GM23338 (cell line): ENCODE measurements at regions not wholly inside any gene's neighbourhood (a gene's known extent, or its start where the extent isn't known, plus 50 kb on each side); places are given as distances from the start of the nearest gene placed in this dataset.

Experiments used
- ATAC-seq: fragments of 200-7000 bp; cut with Tn5 transposase; 3 replicates; pipeline ENCODE4 v1.9.1; 2020
- DNase-seq: peaks from one replicate; pipeline ENCODE4 v3.0.0-alpha.2; 2015; ENCODE audit warnings: low spot score
- H2AFZ ChIP-seq: fragments of 200-600 bp; sonication (generic); 2 replicates; pipeline ENCODE4 v1.8.0; 2016; ENCODE audit warnings: antibody characterized with exemption, mild to moderate bottlenecking, moderate library complexity
- H3F3A ChIP-seq: fragments of 200-600 bp; sonication (generic); replicated peaks from 2 replicates; pipeline ENCODE4 v1.8.0; 2017; ENCODE audit warnings: antibody characterized with exemption, mixed run types, low read depth
- H3K27ac ChIP-seq: fragments of 200-600 bp; sonication (generic); 2 replicates; pipeline ENCODE4 v1.6.1; 2016; ENCODE audit warnings: low read depth
- H3K27me3 ChIP-seq: fragments of 200-600 bp; sonication (generic); 2 replicates; pipeline ENCODE4 v1.8.0; 2016; ENCODE audit warnings: mild to moderate bottlenecking, mixed run types, moderate library complexity; ENCODE audit not compliant: insufficient read depth
- H3K36me3 ChIP-seq: fragments of 200-600 bp; sonication (generic); 2 replicates; pipeline ENCODE4 v1.8.0; 2016; ENCODE audit warnings: mild to moderate bottlenecking; ENCODE audit not compliant: insufficient read depth
- H3K4me1 ChIP-seq: fragments of 200-600 bp; sonication (generic); 2 replicates; pipeline ENCODE4 v1.8.0; 2016; ENCODE audit warnings: mild to moderate bottlenecking, moderate library complexity; ENCODE audit not compliant: insufficient read depth
- H3K4me2 ChIP-seq: fragments of 200-600 bp; sonication (generic); 2 replicates; pipeline ENCODE4 v1.7.1; 2017; ENCODE audit warnings: mixed run types
- H3K4me3 ChIP-seq: fragments of 200-600 bp; sonication (generic); 2 replicates; pipeline ENCODE4 v1.6.1; 2016; ENCODE audit warnings: mixed run types
- H3K79me2 ChIP-seq: fragments of 200-600 bp; sonication (generic); replicated peaks from 2 replicates; pipeline ENCODE4 v1.8.0; 2017; ENCODE audit warnings: mild to moderate bottlenecking; ENCODE audit not compliant: insufficient read depth
- H3K9me2 ChIP-seq: fragments of 200-600 bp; sonication (generic); 2 replicates; pipeline ENCODE4 v1.8.0; 2017; ENCODE audit not compliant: insufficient read depth
- H4K20me1 ChIP-seq: fragments of 200-600 bp; sonication (generic); replicated peaks from 2 replicates; pipeline ENCODE4 v1.8.0; 2017; ENCODE audit warnings: mild to moderate bottlenecking; ENCODE audit not compliant: insufficient read depth
- H3K27ac Mint-ChIP-seq: 2 replicates; pipeline ENCODE4 v1.8.0; 2020; ENCODE audit warnings: inconsistent platforms, mild to moderate bottlenecking, moderate library complexity, mixed read lengths
- H3K27me3 Mint-ChIP-seq: 3 replicates; pipeline ENCODE4 v1.8.0; 2022; ENCODE audit warnings: low read depth, mild to moderate bottlenecking, moderate library complexity, mixed read lengths, inconsistent platforms; ENCODE audit not compliant: insufficient read depth, poor library complexity
- H3K36me3 Mint-ChIP-seq: 3 replicates; pipeline ENCODE4 v1.8.0; 2021; ENCODE audit warnings: low read depth, mild to moderate bottlenecking, inconsistent platforms, moderate library complexity, mixed read lengths
- H3K4me1 Mint-ChIP-seq: 3 replicates; pipeline ENCODE4 v1.8.0; 2020; ENCODE audit warnings: mild to moderate bottlenecking, inconsistent platforms, mixed read lengths
- H3K4me3 Mint-ChIP-seq: 3 replicates; pipeline ENCODE4 v1.8.0; 2021; ENCODE audit warnings: moderate library complexity, mild to moderate bottlenecking, inconsistent platforms, mixed read lengths
- H3K9me3 Mint-ChIP-seq: 3 replicates; pipeline ENCODE4 v1.8.0; 2020; ENCODE audit warnings: moderate library complexity, mild to moderate bottlenecking, inconsistent platforms, mixed read lengths
- CREB1 ChIP-seq: fragments of 250-450 bp; sonication (Bioruptor Pico); IDR thresholded peaks from 2 replicates; pipeline ENCODE4 v1.5.0; 2020; ENCODE audit warnings: low read depth, mild to moderate bottlenecking, moderate library complexity
- CTCF ChIP-seq, 2 experiments: fragments of 200-600 bp in 1 of 2; sonication (generic) in 1 of 2; conservative IDR thresholded peaks; 2 replicates each; pipeline versions ENCODE4 v1.5.1 to v1.6.1; 2016 to 2017; ENCODE audit warnings: antibody characterized with exemption in 2 of 2, low read depth in 2 of 2, mild to moderate bottlenecking in 2 of 2, moderate library complexity in 1 of 2
- ETS1 ChIP-seq: IDR thresholded peaks from 2 replicates; pipeline ENCODE4 v1.6.1; 2016; ENCODE audit warnings: antibody characterized with exemption
- EZH2 ChIP-seq: fragments of 200-600 bp; sonication (generic); IDR thresholded peaks from one replicate; pipeline ENCODE4 v1.8.0; 2017; ENCODE audit warnings: antibody characterized with exemption, mild to moderate bottlenecking, low read depth; ENCODE audit not compliant: unreplicated experiment
- EZH2phosphoT487 ChIP-seq: fragments of 200-600 bp; sonication (generic); IDR thresholded peaks from one replicate; pipeline ENCODE4 v1.8.1; 2018; ENCODE audit warnings: antibody characterized with exemption; ENCODE audit not compliant: unreplicated experiment
- NANOG ChIP-seq: IDR thresholded peaks from 2 replicates; pipeline ENCODE4 v1.6.1; 2016; ENCODE audit warnings: antibody characterized with exemption, borderline replicate concordance
- POLR2AphosphoS5 ChIP-seq: IDR thresholded peaks from 2 replicates; pipeline ENCODE4 v1.6.1; 2016; ENCODE audit warnings: antibody characterized with exemption, low read depth
- REST ChIP-seq: IDR thresholded peaks from one replicate; pipeline ENCODE4 v1.6.1; 2018; ENCODE audit warnings: antibody characterized with exemption; ENCODE audit not compliant: unreplicated experiment
- STAT1 ChIP-seq: IDR thresholded peaks from one replicate; pipeline ENCODE4 v1.6.1; 2016; ENCODE audit warnings: antibody characterized with exemption; ENCODE audit not compliant: unreplicated experiment
- ZNF114 ChIP-seq: fragments of 250-450 bp; sonication (Bioruptor Pico); IDR thresholded peaks from 2 replicates; pipeline ENCODE4 v1.5.0; 2020; ENCODE audit warnings: mild to moderate bottlenecking, moderate library complexity
- ZNF331 ChIP-seq: fragments of 250-450 bp; sonication (Bioruptor Pico); IDR thresholded peaks from 2 replicates; pipeline ENCODE4 v1.5.0; 2020; ENCODE audit warnings: low read depth, mild to moderate bottlenecking, moderate library complexity
- TF ChIP-seq, protein P1 (sequence below): fragments of 250-450 bp; sonication (Bioruptor Pico); IDR thresholded peaks from 2 replicates; pipeline ENCODE4 v1.5.0; 2020; ENCODE audit warnings: mild to moderate bottlenecking, moderate library complexity

GRCh38 chr9:24912767-24913166, 367.1 kb upstream of the IZUMO3 start:
- Mint-ChIP-seq H3K4me1 (peaks cover 10% of the 10 kb centered on the region; the same call in 2 of the 3 replicates), H3K27me3 (peaks cover 2% of the 10 kb centered on the region), H3K27ac (no peak overlapping the region), H3K36me3 (peaks cover 8% of the 10 kb centered on the region; the same call in 2 of the 3 replicates), H3K9me3 (peaks cover 3% of the 10 kb centered on the region; the same call in 2 of the 3 replicates), H3K4me3 (no peak overlapping the region)
- Histone ChIP-seq H3F3A (no peaks in the 10 kb centered on the region), H4K20me1 (no peaks in the 10 kb centered on the region), H3K9me2 (peaks cover 3% of the 10 kb centered on the region; the same call in 1 of the 2 replicates), H3K4me1 (peaks cover 7% of the 10 kb centered on the region), H3K27me3 (no peaks in the 10 kb centered on the region), H3K4me2 (no peak overlapping the region), H3K79me2 (no peaks in the 10 kb centered on the region), H3K27ac (no peak overlapping the region), H2AFZ (no peak overlapping the region), H3K4me3 (no peak overlapping the region), H3K36me3 (no peaks in the 10 kb centered on the region; the same call in 1 of the 2 replicates)
- TF ChIP-seq EZH2 (no peak), POLR2AphosphoS5 (no peak), NANOG (no peak), ZNF331 (no peak), CREB1 (CRISPR knock-in tag) (no peak), STAT1 (no peak), ETS1 (no peak), EZH2phosphoT487 (no peak), REST (no peak), ZNF114 (CRISPR knock-in tag) (no peak), CTCF (conservative IDR thresholded peaks at IDR 0.05; ENCODE audit: low read depth in 2 of 2) (no peak)
- TF ChIP-seq, protein P1, sequence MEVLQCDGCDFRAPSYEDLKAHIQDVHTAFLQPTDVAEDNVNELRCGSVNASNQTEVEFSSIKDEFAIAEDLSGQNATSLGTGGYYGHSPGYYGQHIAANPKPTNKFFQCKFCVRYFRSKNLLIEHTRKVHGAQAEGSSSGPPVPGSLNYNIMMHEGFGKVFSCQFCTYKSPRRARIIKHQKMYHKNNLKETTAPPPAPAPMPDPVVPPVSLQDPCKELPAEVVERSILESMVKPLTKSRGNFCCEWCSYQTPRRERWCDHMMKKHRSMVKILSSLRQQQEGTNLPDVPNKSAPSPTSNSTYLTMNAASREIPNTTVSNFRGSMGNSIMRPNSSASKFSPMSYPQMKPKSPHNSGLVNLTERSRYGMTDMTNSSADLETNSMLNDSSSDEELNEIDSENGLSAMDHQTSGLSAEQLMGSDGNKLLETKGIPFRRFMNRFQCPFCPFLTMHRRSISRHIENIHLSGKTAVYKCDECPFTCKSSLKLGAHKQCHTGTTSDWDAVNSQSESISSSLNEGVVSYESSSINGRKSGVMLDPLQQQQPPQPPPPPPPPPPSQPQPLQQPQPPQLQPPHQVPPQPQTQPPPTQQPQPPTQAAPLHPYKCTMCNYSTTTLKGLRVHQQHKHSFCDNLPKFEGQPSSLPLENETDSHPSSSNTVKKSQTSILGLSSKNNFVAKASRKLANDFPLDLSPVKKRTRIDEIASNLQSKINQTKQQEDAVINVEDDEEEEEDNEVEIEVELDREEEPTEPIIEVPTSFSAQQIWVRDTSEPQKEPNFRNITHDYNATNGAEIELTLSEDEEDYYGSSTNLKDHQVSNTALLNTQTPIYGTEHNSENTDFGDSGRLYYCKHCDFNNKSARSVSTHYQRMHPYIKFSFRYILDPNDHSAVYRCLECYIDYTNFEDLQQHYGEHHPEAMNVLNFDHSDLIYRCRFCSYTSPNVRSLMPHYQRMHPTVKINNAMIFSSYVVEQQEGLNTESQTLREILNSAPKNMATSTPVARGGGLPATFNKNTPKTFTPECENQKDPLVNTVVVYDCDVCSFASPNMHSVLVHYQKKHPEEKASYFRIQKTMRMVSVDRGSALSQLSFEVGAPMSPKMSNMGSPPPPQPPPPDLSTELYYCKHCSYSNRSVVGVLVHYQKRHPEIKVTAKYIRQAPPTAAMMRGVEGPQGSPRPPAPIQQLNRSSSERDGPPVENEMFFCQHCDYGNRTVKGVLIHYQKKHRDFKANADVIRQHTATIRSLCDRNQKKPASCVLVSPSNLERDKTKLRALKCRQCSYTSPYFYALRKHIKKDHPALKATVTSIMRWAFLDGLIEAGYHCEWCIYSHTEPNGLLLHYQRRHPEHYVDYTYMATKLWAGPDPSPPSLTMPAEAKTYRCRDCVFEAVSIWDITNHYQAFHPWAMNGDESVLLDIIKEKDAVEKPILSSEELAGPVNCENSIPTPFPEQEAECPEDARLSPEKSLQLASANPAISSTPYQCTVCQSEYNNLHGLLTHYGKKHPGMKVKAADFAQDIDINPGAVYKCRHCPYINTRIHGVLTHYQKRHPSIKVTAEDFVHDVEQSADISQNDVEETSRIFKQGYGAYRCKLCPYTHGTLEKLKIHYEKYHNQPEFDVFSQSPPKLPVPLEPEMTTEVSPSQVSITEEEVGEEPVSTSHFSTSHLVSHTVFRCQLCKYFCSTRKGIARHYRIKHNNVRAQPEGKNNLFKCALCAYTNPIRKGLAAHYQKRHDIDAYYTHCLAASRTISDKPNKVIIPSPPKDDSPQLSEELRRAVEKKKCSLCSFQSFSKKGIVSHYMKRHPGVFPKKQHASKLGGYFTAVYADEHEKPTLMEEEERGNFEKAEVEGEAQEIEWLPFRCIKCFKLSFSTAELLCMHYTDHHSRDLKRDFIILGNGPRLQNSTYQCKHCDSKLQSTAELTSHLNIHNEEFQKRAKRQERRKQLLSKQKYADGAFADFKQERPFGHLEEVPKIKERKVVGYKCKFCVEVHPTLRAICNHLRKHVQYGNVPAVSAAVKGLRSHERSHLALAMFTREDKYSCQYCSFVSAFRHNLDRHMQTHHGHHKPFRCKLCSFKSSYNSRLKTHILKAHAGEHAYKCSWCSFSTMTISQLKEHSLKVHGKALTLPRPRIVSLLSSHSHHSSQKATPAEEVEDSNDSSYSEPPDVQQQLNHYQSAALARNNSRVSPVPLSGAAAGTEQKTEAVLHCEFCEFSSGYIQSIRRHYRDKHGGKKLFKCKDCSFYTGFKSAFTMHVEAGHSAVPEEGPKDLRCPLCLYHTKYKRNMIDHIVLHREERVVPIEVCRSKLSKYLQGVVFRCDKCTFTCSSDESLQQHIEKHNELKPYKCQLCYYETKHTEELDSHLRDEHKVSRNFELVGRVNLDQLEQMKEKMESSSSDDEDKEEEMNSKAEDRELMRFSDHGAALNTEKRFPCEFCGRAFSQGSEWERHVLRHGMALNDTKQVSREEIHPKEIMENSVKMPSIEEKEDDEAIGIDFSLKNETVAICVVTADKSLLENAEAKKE, result no peak
- DNase-seq (no peak), ATAC-seq (no peak)
